ENCODE measurements at regions not wholly inside any gene's neighbourhood (a gene's known extent, or its start where the extent isn't known, plus 50 kb on each side); places are given as distances from the start of the nearest gene placed in this dataset.

DNA sequence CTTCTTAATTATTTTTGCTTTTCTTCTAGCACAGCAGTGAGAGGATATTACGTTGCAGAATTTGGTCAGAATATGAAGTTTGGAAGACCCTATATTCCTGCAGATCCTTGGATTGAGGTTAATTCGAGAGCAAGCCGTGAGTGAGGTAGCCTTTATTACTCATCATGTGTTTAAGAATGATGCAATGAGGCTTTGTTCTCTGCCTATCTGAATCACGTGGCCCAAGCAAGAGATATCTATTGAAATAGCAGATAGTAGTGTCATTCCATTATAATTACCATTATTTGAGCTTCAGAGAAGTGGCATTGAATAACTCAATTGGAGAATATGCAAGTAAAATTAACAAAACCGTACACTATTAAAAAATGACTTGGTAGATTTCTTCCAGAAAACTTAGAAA lies 641.1 kb downstream of the TMEM182 start:
- TF ChIP-seq, protein P1, sequence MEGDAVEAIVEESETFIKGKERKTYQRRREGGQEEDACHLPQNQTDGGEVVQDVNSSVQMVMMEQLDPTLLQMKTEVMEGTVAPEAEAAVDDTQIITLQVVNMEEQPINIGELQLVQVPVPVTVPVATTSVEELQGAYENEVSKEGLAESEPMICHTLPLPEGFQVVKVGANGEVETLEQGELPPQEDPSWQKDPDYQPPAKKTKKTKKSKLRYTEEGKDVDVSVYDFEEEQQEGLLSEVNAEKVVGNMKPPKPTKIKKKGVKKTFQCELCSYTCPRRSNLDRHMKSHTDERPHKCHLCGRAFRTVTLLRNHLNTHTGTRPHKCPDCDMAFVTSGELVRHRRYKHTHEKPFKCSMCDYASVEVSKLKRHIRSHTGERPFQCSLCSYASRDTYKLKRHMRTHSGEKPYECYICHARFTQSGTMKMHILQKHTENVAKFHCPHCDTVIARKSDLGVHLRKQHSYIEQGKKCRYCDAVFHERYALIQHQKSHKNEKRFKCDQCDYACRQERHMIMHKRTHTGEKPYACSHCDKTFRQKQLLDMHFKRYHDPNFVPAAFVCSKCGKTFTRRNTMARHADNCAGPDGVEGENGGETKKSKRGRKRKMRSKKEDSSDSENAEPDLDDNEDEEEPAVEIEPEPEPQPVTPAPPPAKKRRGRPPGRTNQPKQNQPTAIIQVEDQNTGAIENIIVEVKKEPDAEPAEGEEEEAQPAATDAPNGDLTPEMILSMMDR (IDR thresholded peaks at IDR 0.05) = no peak
- TF ChIP-seq POLR2A (IDR thresholded peaks at IDR 0.05) = no peak

Data from adrenal gland (tissue), 5 donors.